ENCODE measurements at regions not wholly inside any gene's neighbourhood (a gene's known extent, or its start where the extent isn't known, plus 50 kb on each side); places are given as distances from the start of the nearest gene placed in this dataset.

DNA sequence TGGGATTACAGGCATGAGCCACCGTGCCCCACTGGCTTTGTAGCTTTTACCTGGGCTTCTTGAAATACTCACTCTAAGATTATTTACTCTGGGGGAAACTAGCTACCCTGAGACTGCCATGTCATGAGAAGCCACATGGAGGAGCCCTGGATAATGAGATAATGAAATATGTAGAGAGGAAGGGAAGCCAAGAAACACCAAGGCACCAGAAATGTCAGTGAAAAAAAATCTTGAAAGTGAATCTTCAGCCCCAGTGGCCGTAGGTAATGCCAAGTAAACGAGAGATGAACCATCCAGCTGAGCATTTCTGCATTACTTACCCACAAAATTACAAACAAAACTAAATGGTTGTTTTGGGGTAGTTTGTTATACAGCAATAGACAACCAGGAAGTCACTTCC is 125.6 kb downstream of the APIP start:
- Histone ChIP-seq H3K4me3 (ENCODE audit: severe bottlenecking) (no peak overlapping the region), H3K27ac (ENCODE audit: poor library complexity, severe bottlenecking) (no peak overlapping the region), H3K36me3 (ENCODE audit: low read depth) (no peaks in the 10 kb centered on the region), H3K4me1 (ENCODE audit: insufficient read depth, poor library complexity, severe bottlenecking) (no peaks in the 10 kb centered on the region), H3K9me3 (ENCODE audit: severe bottlenecking) (no peaks in the 10 kb centered on the region), H3K27me3 (ENCODE audit: insufficient read depth, poor library complexity, severe bottlenecking) (no peaks in the 10 kb centered on the region)
- TF ChIP-seq, protein P1, sequence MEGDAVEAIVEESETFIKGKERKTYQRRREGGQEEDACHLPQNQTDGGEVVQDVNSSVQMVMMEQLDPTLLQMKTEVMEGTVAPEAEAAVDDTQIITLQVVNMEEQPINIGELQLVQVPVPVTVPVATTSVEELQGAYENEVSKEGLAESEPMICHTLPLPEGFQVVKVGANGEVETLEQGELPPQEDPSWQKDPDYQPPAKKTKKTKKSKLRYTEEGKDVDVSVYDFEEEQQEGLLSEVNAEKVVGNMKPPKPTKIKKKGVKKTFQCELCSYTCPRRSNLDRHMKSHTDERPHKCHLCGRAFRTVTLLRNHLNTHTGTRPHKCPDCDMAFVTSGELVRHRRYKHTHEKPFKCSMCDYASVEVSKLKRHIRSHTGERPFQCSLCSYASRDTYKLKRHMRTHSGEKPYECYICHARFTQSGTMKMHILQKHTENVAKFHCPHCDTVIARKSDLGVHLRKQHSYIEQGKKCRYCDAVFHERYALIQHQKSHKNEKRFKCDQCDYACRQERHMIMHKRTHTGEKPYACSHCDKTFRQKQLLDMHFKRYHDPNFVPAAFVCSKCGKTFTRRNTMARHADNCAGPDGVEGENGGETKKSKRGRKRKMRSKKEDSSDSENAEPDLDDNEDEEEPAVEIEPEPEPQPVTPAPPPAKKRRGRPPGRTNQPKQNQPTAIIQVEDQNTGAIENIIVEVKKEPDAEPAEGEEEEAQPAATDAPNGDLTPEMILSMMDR (IDR thresholded peaks at IDR 0.05; ENCODE audit: poor library complexity, severe bottlenecking): no peak
- peak; percentile 29; the same call in 1 of the 3 replicates for ATAC-seq (ENCODE audit: low read depth)
- no peak for DNase-seq (ENCODE audit: low spot score)

DNA sequence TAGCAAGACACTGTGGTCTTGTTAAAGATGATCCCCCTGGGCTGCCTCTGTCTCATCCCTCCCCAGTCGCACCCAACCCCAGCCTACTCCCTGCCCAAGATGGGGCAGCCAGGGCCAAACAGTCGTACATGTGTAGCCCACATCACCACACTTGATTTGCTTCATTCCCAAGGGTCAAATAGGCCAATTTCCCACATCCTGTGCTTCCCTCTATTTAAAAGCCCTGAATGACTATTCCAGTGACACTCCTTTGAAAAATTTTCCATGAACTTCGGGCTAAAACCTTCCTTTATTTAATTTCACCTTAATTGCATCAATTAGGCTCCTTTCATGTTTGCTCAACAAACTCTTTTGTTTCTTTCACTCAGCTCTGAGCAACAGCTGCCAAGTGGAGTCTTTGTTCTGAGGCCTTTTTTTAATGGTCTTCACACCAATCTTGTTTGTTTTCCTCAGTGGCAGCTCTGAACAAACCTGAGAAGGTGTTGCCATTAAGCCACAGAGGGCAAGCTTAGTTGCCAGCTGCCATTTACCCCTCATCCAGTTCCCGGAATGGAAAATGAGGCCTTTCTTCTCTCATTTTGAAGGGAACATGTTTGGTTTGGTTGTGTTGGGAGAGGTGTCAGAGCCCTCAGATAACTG is 126.9 kb downstream of the APIP start:
- TF ChIP-seq, protein P1 (IDR thresholded peaks at IDR 0.05; ENCODE audit: poor library complexity, severe bottlenecking): no peak
- Histone ChIP-seq H3K27me3 (ENCODE audit: insufficient read depth, poor library complexity, severe bottlenecking) (no peaks in the 10 kb centered on the region), H3K4me1 (ENCODE audit: insufficient read depth, poor library complexity, severe bottlenecking) (no peaks in the 10 kb centered on the region), H3K9me3 (ENCODE audit: severe bottlenecking) (no peaks in the 10 kb centered on the region), H3K4me3 (ENCODE audit: severe bottlenecking) (no peak overlapping the region), H3K36me3 (ENCODE audit: low read depth) (no peaks in the 10 kb centered on the region), H3K27ac (ENCODE audit: poor library complexity, severe bottlenecking) (no peak overlapping the region)
- DNase-seq (ENCODE audit: low spot score) (no peak), ATAC-seq (ENCODE audit: low read depth) (no peak)

DNA sequence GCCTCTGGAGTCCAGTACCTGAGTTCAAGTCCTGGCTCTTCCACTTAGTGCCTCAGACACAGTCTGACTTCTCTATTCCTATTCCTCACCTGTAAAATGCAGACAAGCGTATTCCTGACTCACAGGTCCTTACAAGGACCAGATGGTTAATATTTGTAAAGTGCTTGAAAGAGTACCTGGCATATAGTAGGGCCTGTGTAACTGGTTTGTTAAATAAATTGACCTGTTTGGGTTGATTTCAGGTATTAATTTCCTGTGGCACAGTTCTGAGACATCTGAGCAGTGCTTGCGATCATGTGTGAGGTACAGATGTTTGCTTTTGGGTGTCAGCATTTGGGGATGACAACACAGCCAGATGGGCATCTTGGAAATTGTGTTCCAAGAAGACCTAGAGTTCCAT is 127.5 kb downstream of the APIP start:
- TF ChIP-seq, protein P1 (IDR thresholded peaks at IDR 0.05; ENCODE audit: poor library complexity, severe bottlenecking): no peak
- Histone ChIP-seq H3K9me3 (ENCODE audit: severe bottlenecking) (no peaks in the 10 kb centered on the region), H3K4me1 (ENCODE audit: insufficient read depth, poor library complexity, severe bottlenecking) (no peaks in the 10 kb centered on the region), H3K36me3 (ENCODE audit: low read depth) (no peaks in the 10 kb centered on the region), H3K27me3 (ENCODE audit: insufficient read depth, poor library complexity, severe bottlenecking) (no peaks in the 10 kb centered on the region), H3K4me3 (ENCODE audit: severe bottlenecking) (no peak overlapping the region), H3K27ac (ENCODE audit: poor library complexity, severe bottlenecking) (no peak overlapping the region)
- DNase-seq (ENCODE audit: low spot score): no peak
- ATAC-seq (ENCODE audit: low read depth): no peak

DNA sequence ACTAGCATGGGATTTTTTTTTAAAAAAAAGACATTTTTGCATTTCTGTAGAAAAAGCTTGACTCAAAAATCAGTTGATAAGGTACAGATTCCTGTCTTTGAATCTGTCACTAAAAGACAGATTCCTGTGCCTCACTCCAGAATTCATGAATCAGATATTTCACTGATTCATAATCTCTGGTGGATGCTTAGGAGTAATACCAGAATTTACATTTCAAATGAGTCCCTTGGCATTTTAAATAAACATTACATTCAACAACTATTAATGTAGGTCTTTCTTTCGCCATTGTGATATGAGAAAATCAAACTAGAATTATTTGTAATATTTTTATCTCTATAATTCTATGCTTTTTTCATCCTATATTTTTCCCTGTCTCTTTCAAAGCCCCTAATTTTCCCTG is 128.3 kb downstream of the APIP start:
- H3K9me3 ChIP-seq (ENCODE audit: severe bottlenecking): no peaks in the 10 kb centered on the region
- TF ChIP-seq, protein P1 (IDR thresholded peaks at IDR 0.05; ENCODE audit: poor library complexity, severe bottlenecking): no peak
- no peak overlapping the region for H3K4me3 ChIP-seq (ENCODE audit: severe bottlenecking)
- no peak for ATAC-seq (ENCODE audit: low read depth)
- no peak for DNase-seq (ENCODE audit: low spot score)
- no peaks in the 10 kb centered on the region for H3K27me3 ChIP-seq (ENCODE audit: insufficient read depth, poor library complexity, severe bottlenecking)
- H3K4me1 ChIP-seq (ENCODE audit: insufficient read depth, poor library complexity, severe bottlenecking): no peaks in the 10 kb centered on the region
- no peaks in the 10 kb centered on the region for H3K36me3 ChIP-seq (ENCODE audit: low read depth)
- no peak overlapping the region for H3K27ac ChIP-seq (ENCODE audit: poor library complexity, severe bottlenecking)

DNA sequence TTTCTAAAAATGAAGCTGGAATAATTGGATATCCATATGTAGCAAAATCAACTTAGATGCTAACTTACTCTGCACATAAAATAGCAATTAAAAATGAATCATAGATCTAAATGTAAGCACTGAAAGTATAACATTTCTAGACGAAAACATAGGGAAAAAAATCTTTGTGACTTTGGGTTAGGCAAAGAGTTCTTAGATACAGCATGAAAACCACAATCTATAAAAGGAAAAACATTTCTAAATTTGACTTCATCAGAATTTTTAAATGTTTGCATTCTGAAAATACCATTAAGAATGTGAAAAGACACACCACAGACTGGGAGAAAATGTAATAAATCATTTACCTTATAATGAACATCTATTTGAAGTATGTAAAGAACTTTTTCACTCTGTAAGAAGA is 128.8 kb downstream of the APIP start:
- H3K36me3 ChIP-seq (ENCODE audit: low read depth): no peaks in the 10 kb centered on the region
- H3K4me1 ChIP-seq (ENCODE audit: insufficient read depth, poor library complexity, severe bottlenecking): no peaks in the 10 kb centered on the region
- H3K27me3 ChIP-seq (ENCODE audit: insufficient read depth, poor library complexity, severe bottlenecking): no peaks in the 10 kb centered on the region
- no peak overlapping the region for H3K27ac ChIP-seq (ENCODE audit: poor library complexity, severe bottlenecking)
- ATAC-seq (ENCODE audit: low read depth): no peak
- TF ChIP-seq, protein P1 (IDR thresholded peaks at IDR 0.05; ENCODE audit: poor library complexity, severe bottlenecking): no peak
- DNase-seq (ENCODE audit: low spot score): no peak
- no peak overlapping the region for H3K4me3 ChIP-seq (ENCODE audit: severe bottlenecking)
- H3K9me3 ChIP-seq (ENCODE audit: severe bottlenecking): no peaks in the 10 kb centered on the region
